Esophagus muscularis mucosa (tissue), 4 donors: ENCODE measurements at regions not wholly inside any gene's neighbourhood (a gene's known extent, or its start where the extent isn't known, plus 50 kb on each side); places are given as distances from the start of the nearest gene placed in this dataset.

Experiments
- DNase-seq: peaks from one replicate; pipeline ENCODE4 v3.0.0-alpha.2; 2017; ENCODE audit errors: extremely low spot score
- H3K27ac ChIP-seq, 4 donors: fragments of 200-600 bp; sonication (generic); replicated peaks in 1 of 4; 1 replicate in 3 of 4; 2 replicates in 1 of 4; pipeline ENCODE4 v1.5.1; 2016 to 2019; ENCODE audit warnings: mild to moderate bottlenecking in 1 of 4
- H3K27me3 ChIP-seq, 4 donors: fragments of 200-600 bp; sonication (generic); one replicate each; pipeline versions ENCODE4 v1.5.1 to v1.6.0; 2016 to 2019
- H3K36me3 ChIP-seq, 4 donors: fragments of 200-600 bp; sonication (generic); one replicate each; pipeline ENCODE4 v1.5.1; 2016 to 2019
- H3K4me1 ChIP-seq, 4 donors: fragments of 200-600 bp; sonication (generic); one replicate each; pipeline ENCODE4 v1.5.1; 2016 to 2019
- H3K4me3 ChIP-seq, 4 donors: fragments of 200-600 bp; sonication (generic); 1 replicate in 2 of 4; 2 replicates in 2 of 4; pipeline ENCODE4 v1.5.1; 2016 to 2019; ENCODE audit warnings: mild to moderate bottlenecking in 4 of 4, moderate library complexity in 1 of 4
- H3K9me3 ChIP-seq, 4 donors: fragments of 200-600 bp; sonication (generic); 1 replicate in 3 of 4; 2 replicates in 1 of 4; pipeline ENCODE4 v1.5.1; 2016 to 2019
- EP300 ChIP-seq: sonication (generic); formaldehyde crosslinking; IDR thresholded peaks from one replicate; pipeline ENCODE4 v1.6.1; 2017; ENCODE audit warnings: antibody characterized with exemption
- POLR2A ChIP-seq: fragments of 450-650 bp; IDR thresholded peaks from one replicate; pipeline ENCODE4 v1.6.1; 2017; ENCODE audit warnings: antibody characterized with exemption, moderate library complexity, mild to moderate bottlenecking, low read depth
- POLR2AphosphoS5 ChIP-seq, 2 donors: sonication (generic); formaldehyde crosslinking; IDR thresholded peaks; one replicate each; pipeline ENCODE4 v1.6.1; 2017; ENCODE audit warnings: antibody characterized with exemption in 2 of 2
- WGBS: methylation state at CpG from one replicate; pipeline ENCODE4 v1.1.5; 2018; 5-methylcytosine and 5-hydroxymethylcytosine counted together
- intact Hi-C: fragments of 100-400 bp; cut with DNase I; formaldehyde crosslinking; loops from one replicate; pipeline ENCODE4 v1.15.1; 2023
- TF ChIP-seq, protein P1 (sequence below), 3 experiments: fragments of 200-600 bp in 2 of 3; fragments of 450-650 bp in 1 of 3; sonication (generic) in 2 of 3; IDR thresholded peaks; one replicate each; pipeline ENCODE4 v1.5.1; 2017 to 2019; ENCODE audit warnings: antibody characterized with exemption in 3 of 3, mild to moderate bottlenecking in 2 of 3, moderate library complexity in 1 of 3

DNA sequence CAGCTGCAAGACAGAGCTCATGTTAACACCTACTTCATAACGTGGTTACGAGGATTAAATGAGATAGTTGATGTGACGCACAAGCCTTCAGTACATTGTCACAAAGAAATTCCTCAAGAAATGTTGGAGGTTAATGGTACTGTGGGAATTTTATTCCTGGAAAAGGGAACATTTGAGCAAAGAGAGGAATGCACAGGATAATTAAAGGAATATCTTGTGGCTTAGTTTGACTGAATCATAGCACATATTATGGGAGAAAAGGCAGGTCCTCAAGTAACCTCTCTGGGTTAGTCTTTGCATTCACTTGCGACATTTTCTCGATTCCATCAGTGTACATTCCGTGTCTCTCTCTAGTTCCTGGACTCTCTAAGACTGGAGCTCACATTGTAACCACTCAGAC lies 300.2 kb upstream of the DUSP10 start:
- Histone ChIP-seq H3K36me3 (no peaks in the 10 kb centered on the region), H3K27me3 (no peaks in the 10 kb centered on the region), H3K4me3 (no peak overlapping the region), H3K27ac (no peak overlapping the region), H3K9me3 (no peaks in the 10 kb centered on the region), H3K4me1 (peaks cover 16 to 25% (median 19%) of the 10 kb centered on the region in 4 donors)
- intact Hi-C loops: no loop called here
- 98% methylated on average over 6 of the region's 6 CpGs for WGBS
- no peak for TF ChIP-seq EP300
- TF ChIP-seq POLR2A: no peak
- TF ChIP-seq, protein P1, sequence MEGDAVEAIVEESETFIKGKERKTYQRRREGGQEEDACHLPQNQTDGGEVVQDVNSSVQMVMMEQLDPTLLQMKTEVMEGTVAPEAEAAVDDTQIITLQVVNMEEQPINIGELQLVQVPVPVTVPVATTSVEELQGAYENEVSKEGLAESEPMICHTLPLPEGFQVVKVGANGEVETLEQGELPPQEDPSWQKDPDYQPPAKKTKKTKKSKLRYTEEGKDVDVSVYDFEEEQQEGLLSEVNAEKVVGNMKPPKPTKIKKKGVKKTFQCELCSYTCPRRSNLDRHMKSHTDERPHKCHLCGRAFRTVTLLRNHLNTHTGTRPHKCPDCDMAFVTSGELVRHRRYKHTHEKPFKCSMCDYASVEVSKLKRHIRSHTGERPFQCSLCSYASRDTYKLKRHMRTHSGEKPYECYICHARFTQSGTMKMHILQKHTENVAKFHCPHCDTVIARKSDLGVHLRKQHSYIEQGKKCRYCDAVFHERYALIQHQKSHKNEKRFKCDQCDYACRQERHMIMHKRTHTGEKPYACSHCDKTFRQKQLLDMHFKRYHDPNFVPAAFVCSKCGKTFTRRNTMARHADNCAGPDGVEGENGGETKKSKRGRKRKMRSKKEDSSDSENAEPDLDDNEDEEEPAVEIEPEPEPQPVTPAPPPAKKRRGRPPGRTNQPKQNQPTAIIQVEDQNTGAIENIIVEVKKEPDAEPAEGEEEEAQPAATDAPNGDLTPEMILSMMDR (IDR thresholded peaks at IDR 0.05): no peak
- no peak for TF ChIP-seq POLR2AphosphoS5 (IDR thresholded peaks at IDR 0.05)
- DNase-seq: no peak

DNA sequence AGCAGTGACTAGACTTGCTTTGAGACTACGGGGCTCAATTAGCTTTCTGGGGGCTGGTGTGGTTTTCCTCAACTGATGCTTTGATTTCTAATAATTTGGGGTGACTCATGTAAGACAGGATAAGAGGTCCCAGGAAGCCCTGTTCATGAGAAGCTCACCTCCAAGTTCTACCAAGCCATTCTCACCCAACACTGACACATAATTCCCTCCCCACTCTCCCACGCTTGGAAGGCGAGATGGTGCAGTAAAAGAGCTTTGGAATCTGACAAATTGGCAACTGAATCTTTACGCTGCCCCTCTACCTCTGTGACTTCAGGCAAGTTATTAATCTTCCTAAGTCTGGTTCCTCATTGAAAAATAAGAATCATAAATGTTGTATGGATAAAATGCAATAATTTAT lies 299.1 kb upstream of the DUSP10 start:
- Histone ChIP-seq H3K9me3 (no peaks in the 10 kb centered on the region), H3K36me3 (no peaks in the 10 kb centered on the region), H3K27ac (no peak overlapping the region), H3K27me3 (no peaks in the 10 kb centered on the region), H3K4me1 (peaks cover 16 to 25% (median 19%) of the 10 kb centered on the region in 4 donors), H3K4me3 (no peak overlapping the region)
- intact Hi-C loops: no loop called here
- no peak for DNase-seq
- TF ChIP-seq, protein P1 (IDR thresholded peaks at IDR 0.05): no peak
- TF ChIP-seq POLR2A (no peak), POLR2AphosphoS5 (IDR thresholded peaks at IDR 0.05) (no peak), EP300 (no peak)
- 93% methylated on average over 4 of the region's 4 CpGs for WGBS

DNA sequence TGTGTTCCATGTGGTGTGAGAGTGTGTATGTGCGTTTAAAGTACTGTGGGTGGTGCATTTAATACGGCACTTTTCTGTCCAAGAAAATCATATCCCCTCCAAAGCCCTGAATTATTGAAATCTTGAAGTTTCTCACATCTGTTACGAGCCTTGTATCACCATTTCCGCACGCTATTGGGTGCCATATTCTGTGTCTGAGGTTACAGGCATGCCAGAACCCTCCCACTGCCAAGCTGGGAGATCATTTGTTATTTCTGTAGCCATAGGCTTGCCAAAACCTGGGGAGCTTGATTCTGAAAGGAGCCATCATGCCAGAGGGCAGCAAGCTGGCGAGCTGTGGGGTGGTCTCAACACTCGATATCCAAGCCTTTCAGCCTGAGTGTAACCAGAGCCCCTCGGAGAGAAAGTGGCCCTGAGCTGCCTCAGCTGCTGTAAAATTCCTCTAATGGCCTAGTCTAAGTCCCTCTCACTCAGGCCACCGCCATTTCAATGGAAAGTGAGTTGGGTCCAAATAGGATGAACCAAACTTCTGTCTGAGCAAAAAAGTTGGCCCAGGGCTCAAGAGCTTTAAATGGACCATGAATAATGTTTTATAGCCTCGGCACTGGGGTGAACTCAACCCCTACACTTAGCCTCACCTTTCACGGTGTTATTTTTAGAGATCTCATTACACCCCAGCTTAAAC lies 298.4 kb upstream of the DUSP10 start:
- Histone ChIP-seq H3K9me3 (peaks cover 0 to 3% (median 0%) of the 10 kb centered on the region in 4 donors), H3K4me3 (no peak overlapping the region), H3K27me3 (no peaks in the 10 kb centered on the region), H3K4me1 (peaks cover 16 to 25% (median 19%) of the 10 kb centered on the region in 4 donors), H3K27ac (no peak overlapping the region), H3K36me3 (no peaks in the 10 kb centered on the region)
- DNase-seq: no peak
- TF ChIP-seq POLR2AphosphoS5 (IDR thresholded peaks at IDR 0.05) (no peak), POLR2A (no peak), EP300 (no peak)
- TF ChIP-seq, protein P1 (IDR thresholded peaks at IDR 0.05): no peak
- intact Hi-C loops: no loop called here
- 84% methylated on average over 11 of the region's 11 CpGs for WGBS

DNA sequence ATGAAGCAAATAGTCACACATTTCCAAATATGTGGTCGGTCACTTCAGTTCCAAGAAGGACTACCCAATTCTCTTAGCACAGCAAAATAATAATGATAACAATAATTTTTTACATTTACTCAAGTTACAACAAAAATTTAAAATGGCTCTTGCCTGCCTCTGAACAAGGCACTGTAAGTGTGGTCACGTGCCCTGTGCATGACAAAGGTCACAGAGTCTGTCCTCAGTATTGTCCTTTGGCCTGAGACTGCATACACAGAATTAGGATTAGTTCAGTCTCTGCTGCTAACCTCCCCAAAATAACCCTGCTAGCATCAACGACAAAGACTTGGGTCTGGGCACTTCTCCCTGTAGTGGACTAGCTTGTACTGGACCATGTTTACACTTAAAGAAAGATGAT lies 297.1 kb upstream of the DUSP10 start:
- WGBS: 80% methylated on average over 3 of the region's 3 CpGs
- no peak overlapping the region for H3K4me3 ChIP-seq
- intact Hi-C loops: no loop called here
- no peaks in the 10 kb centered on the region for H3K36me3 ChIP-seq
- no peak overlapping the region for H3K27ac ChIP-seq
- peaks cover 0 to 3% (median 0%) of the 10 kb centered on the region in 4 donors for H3K9me3 ChIP-seq
- H3K4me1 ChIP-seq: peaks cover 14 to 21% (median 16%) of the 10 kb centered on the region in 4 donors
- TF ChIP-seq POLR2A (no peak), POLR2AphosphoS5 (IDR thresholded peaks at IDR 0.05) (no peak), EP300 (no peak)
- TF ChIP-seq, protein P1 (IDR thresholded peaks at IDR 0.05): no peak
- DNase-seq: no peak
- no peaks in the 10 kb centered on the region for H3K27me3 ChIP-seq

DNA sequence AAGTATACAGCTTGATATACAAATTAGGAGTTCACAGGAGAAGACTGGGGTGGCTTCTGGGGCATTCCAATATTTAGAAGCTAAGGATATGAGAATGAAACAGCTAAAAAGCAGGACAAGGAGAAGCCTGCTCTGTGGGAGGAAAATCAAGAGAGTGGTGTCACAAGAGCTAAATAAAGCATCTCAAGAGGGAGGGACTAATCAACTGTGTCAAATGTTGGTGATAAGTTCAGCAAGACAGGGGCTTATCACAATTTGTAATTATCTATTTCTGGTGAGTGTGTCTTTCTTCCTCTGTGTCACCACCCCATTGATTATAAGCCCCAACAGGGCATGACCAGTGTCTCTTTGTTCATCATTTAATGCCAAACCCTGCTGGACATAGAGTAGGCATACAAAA lies 295.8 kb upstream of the DUSP10 start:
- DNase-seq: no peak
- Histone ChIP-seq H3K36me3 (no peaks in the 10 kb centered on the region), H3K9me3 (peaks cover 0 to 3% (median 0%) of the 10 kb centered on the region in 4 donors), H3K27ac (no peak overlapping the region), H3K4me1 (peaks cover 3 to 13% (median 6%) of the 10 kb centered on the region in 4 donors), H3K4me3 (no peak overlapping the region), H3K27me3 (no peaks in the 10 kb centered on the region)
- intact Hi-C loops: no loop called here
- TF ChIP-seq, protein P1 (IDR thresholded peaks at IDR 0.05): no peak
- TF ChIP-seq POLR2AphosphoS5 (IDR thresholded peaks at IDR 0.05): no peak
- no peak for TF ChIP-seq EP300
- no peak for TF ChIP-seq POLR2A
